GM21367 (cell line): ENCODE measurements at regions not wholly inside any gene's neighbourhood (a gene's known extent, or its start where the extent isn't known, plus 50 kb on each side); places are given as distances from the start of the nearest gene placed in this dataset.

Source experiments
- ATAC-seq: cut with Tn5 transposase; IDR thresholded peaks from one replicate; pipeline ENCODE4 v1.9.1; 2021; ENCODE audit not compliant: unreplicated experiment

- no peak for ATAC-seq
Observed at GRCh38 chr5:2120361-2120760, 237.6 kb upstream of the IRX4 start.

- ATAC-seq: no peak
Observed at GRCh38 chr5:2119573-2119972, 236.8 kb upstream of the IRX4 start.

GRCh38 chr5:2113348-2114131, 230.8 kb upstream of the IRX4 start:
- ATAC-seq: no peak

GRCh38 chr5:2112173-2113025, 229.7 kb upstream of the IRX4 start:
- no peak for ATAC-seq

GRCh38 chr5:2111569-2112105, 228.9 kb upstream of the IRX4 start:
- ATAC-seq: no peak

- ATAC-seq: no peak
Observed at GRCh38 chr5:2110934-2111462, 228.3 kb upstream of the IRX4 start.

GRCh38 chr5:2110137-2110933, 227.6 kb upstream of the IRX4 start:
- ATAC-seq: no peak

GRCh38 chr5:2109566-2109965, 226.8 kb upstream of the IRX4 start:
- no peak for ATAC-seq

GRCh38 chr5:2106721-2107120, 224.0 kb upstream of the IRX4 start:
- no peak for ATAC-seq

GRCh38 chr5:2105141-2105540, 222.4 kb upstream of the IRX4 start:
- ATAC-seq: no peak

- ATAC-seq: no peak
Observed at GRCh38 chr5:2103940-2104339, 221.2 kb upstream of the IRX4 start.

- ATAC-seq: no peak
Observed at GRCh38 chr5:2102819-2103776, 220.4 kb upstream of the IRX4 start.

GRCh38 chr5:2101685-2102084, 219.0 kb upstream of the IRX4 start:
- ATAC-seq: no peak

GRCh38 chr5:2096887-2097505, 214.3 kb upstream of the IRX4 start:
- no peak for ATAC-seq

- ATAC-seq: no peak
Observed at GRCh38 chr5:2095011-2095410, 212.3 kb upstream of the IRX4 start.

- no peak for ATAC-seq
Observed at GRCh38 chr5:2094616-2094995, 211.9 kb upstream of the IRX4 start.

GRCh38 chr5:2093859-2094615, 211.3 kb upstream of the IRX4 start:
- ATAC-seq: no peak

GRCh38 chr5:2091921-2092320, 209.2 kb upstream of the IRX4 start:
- no peak for ATAC-seq

- ATAC-seq: no peak
Observed at GRCh38 chr5:2087980-2088379, 205.3 kb upstream of the IRX4 start.
